HAP-1 (cell line): ENCODE measurements at regions not wholly inside any gene's neighbourhood (a gene's known extent, or its start where the extent isn't known, plus 50 kb on each side); places are given as distances from the start of the nearest gene placed in this dataset.

ENCODE experiments used
- DNase-seq, 2 experiments: peaks; one replicate each; pipeline ENCODE4 v3.0.0-alpha.2; 2016 to 2020; ENCODE audit warnings: low spot score in 2 of 2
- H3K27me3 ChIP-seq: fragments of 250-450 bp; sonication (Bioruptor Pico); 2 replicates; pipeline ENCODE4 v1.5.1; 2020; ENCODE audit warnings: low read depth, mild to moderate bottlenecking, moderate library complexity
- H3K36me3 ChIP-seq: fragments of 250-450 bp; sonication (Bioruptor Pico); replicated peaks from 2 replicates; pipeline ENCODE4 v1.5.1; 2020; ENCODE audit warnings: mild to moderate bottlenecking
- H3K4me1 ChIP-seq: fragments of 250-450 bp; sonication (Bioruptor Pico); 2 replicates; pipeline ENCODE4 v1.5.1; 2020; ENCODE audit warnings: mild to moderate bottlenecking
- H3K4me3 ChIP-seq: fragments of 250-450 bp; sonication (Bioruptor Pico); 2 replicates; pipeline ENCODE4 v1.5.1; 2020; ENCODE audit warnings: mild to moderate bottlenecking, moderate library complexity
- H3K9me3 ChIP-seq: fragments of 250-450 bp; sonication (Bioruptor Pico); 2 replicates; pipeline ENCODE4 v1.5.1; 2020; ENCODE audit warnings: mild to moderate bottlenecking, moderate library complexity
- in situ Hi-C: fragments of 300-500 bp; cut with MboI; formaldehyde crosslinking; loops from 3 replicates; pipeline ENCODE4 v1.14.3; 2020; ENCODE audit warnings: low sequenced_read_pairs, inconsistent platforms, mixed read lengths

GRCh38 chr1:222247811-222248310 lies 300.0 kb downstream of the HHIPL2 start:
- Histone ChIP-seq H3K27me3 (no peaks in the 10 kb centered on the region), H3K4me3 (no peak overlapping the region), H3K4me1 (no peaks in the 10 kb centered on the region), H3K36me3 (no peaks in the 10 kb centered on the region), H3K9me3 (no peaks in the 10 kb centered on the region)
- DNase-seq, result no peak
- in situ Hi-C loops, result no loop called here

- Histone ChIP-seq H3K36me3 (no peaks in the 10 kb centered on the region), H3K4me1 (no peaks in the 10 kb centered on the region), H3K4me3 (no peak overlapping the region), H3K9me3 (no peaks in the 10 kb centered on the region), H3K27me3 (no peaks in the 10 kb centered on the region)
- no peak for DNase-seq
- in situ Hi-C loops, result no loop called here
Observed at GRCh38 chr1:222247081-222247480, 300.8 kb downstream of the HHIPL2 start.

GRCh38 chr1:222243902-222244301 lies 304.0 kb downstream of the HHIPL2 start:
- Histone ChIP-seq H3K9me3 (no peaks in the 10 kb centered on the region), H3K4me1 (no peaks in the 10 kb centered on the region), H3K36me3 (no peaks in the 10 kb centered on the region), H3K27me3 (no peaks in the 10 kb centered on the region), H3K4me3 (no peak overlapping the region)
- in situ Hi-C loops, result no loop called here
- DNase-seq, result no peak

GRCh38 chr1:222242492-222242891 lies 305.4 kb downstream of the HHIPL2 start:
- DNase-seq, result no peak
- H3K36me3 ChIP-seq, result no peaks in the 10 kb centered on the region
- H3K9me3 ChIP-seq, result no peaks in the 10 kb centered on the region
- H3K27me3 ChIP-seq, result no peaks in the 10 kb centered on the region
- H3K4me1 ChIP-seq, result no peaks in the 10 kb centered on the region
- in situ Hi-C loops, result no loop called here
- H3K4me3 ChIP-seq, result no peak overlapping the region

GRCh38 chr1:222241410-222241809 lies 306.5 kb downstream of the HHIPL2 start:
- in situ Hi-C loops, result no loop called here

GRCh38 chr1:222240536-222241181 lies 307.2 kb downstream of the HHIPL2 start:
- H3K4me3 ChIP-seq, result no peak overlapping the region
- DNase-seq, result no peak
- H3K9me3 ChIP-seq, result no peaks in the 10 kb centered on the region
- H3K36me3 ChIP-seq, result no peaks in the 10 kb centered on the region
- in situ Hi-C loops, result no loop called here
- no peaks in the 10 kb centered on the region for H3K4me1 ChIP-seq
- no peaks in the 10 kb centered on the region for H3K27me3 ChIP-seq

More at GRCh38 chr1:222241410-222241809, 306.5 kb downstream of the HHIPL2 start:
- no peak for DNase-seq
- no peaks in the 10 kb centered on the region for H3K36me3 ChIP-seq
- no peak overlapping the region for H3K4me3 ChIP-seq
- H3K9me3 ChIP-seq, result no peaks in the 10 kb centered on the region
- no peaks in the 10 kb centered on the region for H3K27me3 ChIP-seq
- no peaks in the 10 kb centered on the region for H3K4me1 ChIP-seq

GRCh38 chr1:222239130-222239529 lies 308.8 kb downstream of the HHIPL2 start:
- Histone ChIP-seq H3K4me1 (no peaks in the 10 kb centered on the region), H3K36me3 (no peaks in the 10 kb centered on the region), H3K9me3 (no peaks in the 10 kb centered on the region), H3K4me3 (no peak overlapping the region), H3K27me3 (no peaks in the 10 kb centered on the region)
- no peak for DNase-seq
- in situ Hi-C loops, result no loop called here

- Histone ChIP-seq H3K9me3 (no peaks in the 10 kb centered on the region), H3K36me3 (no peaks in the 10 kb centered on the region), H3K27me3 (no peaks in the 10 kb centered on the region), H3K4me1 (no peaks in the 10 kb centered on the region), H3K4me3 (no peak overlapping the region)
- in situ Hi-C loops, result no loop called here
- DNase-seq, result peak in 1 of 2 experiments; percentile 3
Observed at GRCh38 chr1:222234351-222234750, 313.6 kb downstream of the HHIPL2 start.

- in situ Hi-C loops, result no loop called here
- no peak overlapping the region for H3K4me3 ChIP-seq
- H3K9me3 ChIP-seq, result no peaks in the 10 kb centered on the region
- DNase-seq, result no peak
- H3K27me3 ChIP-seq, result no peaks in the 10 kb centered on the region
- H3K36me3 ChIP-seq, result no peaks in the 10 kb centered on the region
- H3K4me1 ChIP-seq, result no peaks in the 10 kb centered on the region
Observed at GRCh38 chr1:222233444-222234158, 314.3 kb downstream of the HHIPL2 start.

- Histone ChIP-seq H3K9me3 (no peaks in the 10 kb centered on the region), H3K36me3 (no peaks in the 10 kb centered on the region), H3K4me1 (no peaks in the 10 kb centered on the region), H3K4me3 (no peak overlapping the region), H3K27me3 (no peaks in the 10 kb centered on the region)
- DNase-seq, result no peak
- in situ Hi-C loops, result no loop called here
Observed at GRCh38 chr1:222232842-222233241, 315.1 kb downstream of the HHIPL2 start.

- no peak overlapping the region for H3K4me3 ChIP-seq
- H3K9me3 ChIP-seq, result no peaks in the 10 kb centered on the region
- DNase-seq, result no peak
- H3K27me3 ChIP-seq, result no peaks in the 10 kb centered on the region
- H3K4me1 ChIP-seq, result no peaks in the 10 kb centered on the region
- no peaks in the 10 kb centered on the region for H3K36me3 ChIP-seq
- in situ Hi-C loops, result no loop called here
Observed at GRCh38 chr1:222229672-222230312, 318.1 kb downstream of the HHIPL2 start.

GRCh38 chr1:222225316-222225691 lies 322.6 kb downstream of the HHIPL2 start:
- H3K4me3 ChIP-seq, result no peak overlapping the region
- no peaks in the 10 kb centered on the region for H3K9me3 ChIP-seq
- H3K36me3 ChIP-seq, result no peaks in the 10 kb centered on the region
- in situ Hi-C loops, result no loop called here
- H3K4me1 ChIP-seq, result no peaks in the 10 kb centered on the region
- no peaks in the 10 kb centered on the region for H3K27me3 ChIP-seq
- DNase-seq, result no peak

GRCh38 chr1:222224636-222225315 lies 323.1 kb downstream of the HHIPL2 start:
- no peak for DNase-seq

GRCh38 chr1:222224156-222224555 lies 323.7 kb downstream of the HHIPL2 start:
- Histone ChIP-seq H3K4me1 (no peaks in the 10 kb centered on the region), H3K4me3 (no peak overlapping the region), H3K36me3 (no peaks in the 10 kb centered on the region), H3K27me3 (no peaks in the 10 kb centered on the region), H3K9me3 (no peaks in the 10 kb centered on the region)
- DNase-seq, result no peak
- in situ Hi-C loops, result no loop called here

More at GRCh38 chr1:222224636-222225315, 323.1 kb downstream of the HHIPL2 start:
- Histone ChIP-seq H3K9me3 (no peaks in the 10 kb centered on the region), H3K4me3 (no peak overlapping the region), H3K36me3 (no peaks in the 10 kb centered on the region), H3K4me1 (no peaks in the 10 kb centered on the region), H3K27me3 (no peaks in the 10 kb centered on the region)
- in situ Hi-C loops, result no loop called here
